ACC112 (cell line): ENCODE measurements at regions not wholly inside any gene's neighbourhood (a gene's known extent, or its start where the extent isn't known, plus 50 kb on each side); places are given as distances from the start of the nearest gene placed in this dataset.
"Not testable (repeated sequence)": the region's sequence is repeated elsewhere in the genome, so short reads cannot be mapped to it uniquely, and the experiment has no call there.

Source experiments
- H2AFZ ChIP-seq: fragments of 200-600 bp; sonication (generic); one replicate; pipeline ENCODE4 v1.6.0; 2017; ENCODE audit warnings: antibody characterized with exemption, low read length; ENCODE audit not compliant: unreplicated experiment
- H3K27ac ChIP-seq: fragments of 200-600 bp; sonication (generic); 2 replicates; pipeline ENCODE4 v1.5.1; 2014; ENCODE audit warnings: low read depth, mild to moderate bottlenecking, antibody characterized with exemption, low read length, moderate library complexity
- H3K27me3 ChIP-seq: fragments of 200-600 bp; sonication (generic); 2 replicates; pipeline ENCODE4 v1.6.1; 2014; ENCODE audit warnings: mild to moderate bottlenecking, antibody characterized with exemption, low read length, moderate library complexity, mixed read lengths; ENCODE audit not compliant: insufficient read depth
- H3K36me3 ChIP-seq: fragments of 200-600 bp; sonication (generic); 2 replicates; pipeline ENCODE4 v1.6.1; 2016; ENCODE audit warnings: mild to moderate bottlenecking, antibody characterized with exemption, low read length, moderate library complexity, mixed read lengths; ENCODE audit not compliant: insufficient read depth
- H3K4me1 ChIP-seq: fragments of 200-600 bp; sonication (generic); one replicate; pipeline ENCODE4 v1.6.1; 2016; ENCODE audit warnings: low read length, mixed read lengths; ENCODE audit not compliant: insufficient read depth, unreplicated experiment, control insufficient read depth
- H3K4me3 ChIP-seq: fragments of 200-600 bp; sonication (generic); 2 replicates; pipeline ENCODE4 v1.5.1; 2014; ENCODE audit warnings: mild to moderate bottlenecking, low read depth, low read length
- H3K79me2 ChIP-seq: fragments of 200-600 bp; sonication (generic); one replicate; pipeline ENCODE4 v1.6.0; 2016; ENCODE audit warnings: low read length; ENCODE audit not compliant: control insufficient read depth, unreplicated experiment, insufficient read depth

GRCh38 chr2:95727420-95727819, 135.6 kb downstream of the TRIM43 start:
- H3K4me3 ChIP-seq, H3K27ac ChIP-seq, H3K36me3 ChIP-seq, H3K27me3 ChIP-seq, H2AFZ ChIP-seq, H3K4me1 ChIP-seq, H3K79me2 ChIP-seq: not testable (repeated sequence)

- Histone ChIP-seq H2AFZ (peak overlapping the region; percentile 55), H3K27ac (no peak overlapping the region), H3K79me2 (no peaks in the 10 kb centered on the region), H3K27me3 (peaks cover 8% of the 10 kb centered on the region), H3K4me3 (no peak overlapping the region), H3K4me1 (peaks cover 4% of the 10 kb centered on the region), H3K36me3 (no peaks in the 10 kb centered on the region)
Observed at GRCh38 chr2:95728878-95729596, 137.2 kb downstream of the TRIM43 start.

GRCh38 chr2:95729597-95729955, 137.8 kb downstream of the TRIM43 start:
- no peaks in the 10 kb centered on the region for H3K79me2 ChIP-seq
- peaks cover 14% of the 10 kb centered on the region for H3K27me3 ChIP-seq
- no peak overlapping the region for H3K27ac ChIP-seq
- H3K4me1 ChIP-seq: peaks cover 4% of the 10 kb centered on the region
- no peak overlapping the region for H2AFZ ChIP-seq
- no peaks in the 10 kb centered on the region for H3K36me3 ChIP-seq
- no peak overlapping the region for H3K4me3 ChIP-seq

- H3K79me2 ChIP-seq: no peaks in the 10 kb centered on the region
- H3K27me3 ChIP-seq: peaks cover 21% of the 10 kb centered on the region
- H3K4me1 ChIP-seq: peaks cover 4% of the 10 kb centered on the region
- H3K27ac ChIP-seq: no peak overlapping the region
- H2AFZ ChIP-seq: no peak overlapping the region
- H3K4me3 ChIP-seq: no peak overlapping the region
- H3K36me3 ChIP-seq: no peaks in the 10 kb centered on the region
Observed at GRCh38 chr2:95730813-95731212, 139.0 kb downstream of the TRIM43 start.

- Histone ChIP-seq H3K27ac (no peak overlapping the region), H3K79me2 (no peaks in the 10 kb centered on the region), H3K4me1 (no peaks in the 10 kb centered on the region), H3K36me3 (no peaks in the 10 kb centered on the region), H3K4me3 (no peak overlapping the region), H3K27me3 (peaks cover 41% of the 10 kb centered on the region), H2AFZ (no peak overlapping the region)
Observed at GRCh38 chr2:95734976-95735890, 143.4 kb downstream of the TRIM43 start.

GRCh38 chr2:95738301-95738700, 146.5 kb downstream of the TRIM43 start:
- Histone ChIP-seq H3K27me3 (peaks cover 55% of the 10 kb centered on the region), H3K79me2 (no peaks in the 10 kb centered on the region), H3K36me3 (no peaks in the 10 kb centered on the region), H2AFZ (no peak overlapping the region), H3K27ac (no peak overlapping the region), H3K4me1 (no peaks in the 10 kb centered on the region), H3K4me3 (no peak overlapping the region)

- not testable (repeated sequence) for H2AFZ ChIP-seq, H3K36me3 ChIP-seq, H3K79me2 ChIP-seq, H3K4me3 ChIP-seq, H3K27ac ChIP-seq, H3K4me1 ChIP-seq
- H3K27me3 ChIP-seq: peaks cover 24% of the 10 kb centered on the region; the same call in 1 of the 2 replicates
Observed at GRCh38 chr2:95752126-95752525, 160.3 kb downstream of the TRIM43 start.

GRCh38 chr2:95753812-95754211, 162.0 kb downstream of the TRIM43 start:
- H3K36me3 ChIP-seq, H3K4me3 ChIP-seq, H3K4me1 ChIP-seq, H3K27ac ChIP-seq, H3K79me2 ChIP-seq, H2AFZ ChIP-seq: not testable (repeated sequence)
- peaks cover 16% of the 10 kb centered on the region; the same call in 1 of the 2 replicates for H3K27me3 ChIP-seq

GRCh38 chr2:95754213-95754612, 162.4 kb downstream of the TRIM43 start:
- H3K4me3 ChIP-seq, H2AFZ ChIP-seq: not testable (repeated sequence)

GRCh38 chr2:95754819-95755563, 163.2 kb downstream of the TRIM43 start:
- not testable (repeated sequence) for H3K27ac ChIP-seq, H3K79me2 ChIP-seq, H2AFZ ChIP-seq, H3K36me3 ChIP-seq, H3K4me3 ChIP-seq, H3K4me1 ChIP-seq
- H3K27me3 ChIP-seq: peaks cover 14% of the 10 kb centered on the region; the same call in 1 of the 2 replicates

More at GRCh38 chr2:95754213-95754612, 162.4 kb downstream of the TRIM43 start:
- H3K4me1 ChIP-seq, H3K79me2 ChIP-seq, H3K36me3 ChIP-seq, H3K27ac ChIP-seq: not testable (repeated sequence)
- peaks cover 16% of the 10 kb centered on the region; the same call in 1 of the 2 replicates for H3K27me3 ChIP-seq
